DMS53 treated with DMSO at 0.1 percent for 48 hours (cell line): ENCODE measurements at regions not wholly inside any gene's neighbourhood (a gene's known extent, or its start where the extent isn't known, plus 50 kb on each side); places are given as distances from the start of the nearest gene placed in this dataset.

Source experiments
- DNase-seq: peaks from one replicate; lab custom pipeline; 2025; ENCODE audit not compliant: unreplicated experiment; lab: John Stamatoyannopoulos, UW

GRCh38 chr6:105482227-105482844 is 79.5 kb upstream of the PREP start:
- DNase-seq, result no peak

- DNase-seq, result no peak
These were observed 74.1 kb upstream of the PREP start for GRCh38 chr6:105476978-105477377.

- no peak for DNase-seq
These were observed 71.4 kb upstream of the PREP start for GRCh38 chr6:105474234-105474633.

GRCh38 chr6:105469946-105470345 is 67.1 kb upstream of the PREP start:
- DNase-seq, result no peak

- no peak for DNase-seq
These were observed 66.0 kb upstream of the PREP start for GRCh38 chr6:105468850-105469249.

GRCh38 chr6:105460860-105461259 is 58.0 kb upstream of the PREP start:
- no peak for DNase-seq

- no peak for DNase-seq
These were observed 57.0 kb upstream of the PREP start for GRCh38 chr6:105459864-105460263.

GRCh38 chr6:105459049-105459448 is 56.2 kb upstream of the PREP start:
- no peak for DNase-seq

GRCh38 chr6:105458551-105458950 is 55.7 kb upstream of the PREP start:
- no peak for DNase-seq

GRCh38 chr6:105458084-105458483 is 55.2 kb upstream of the PREP start:
- no peak for DNase-seq

- no peak for DNase-seq
These were observed 51.1 kb upstream of the PREP start for GRCh38 chr6:105453968-105454367.

- no peak for DNase-seq
These were observed 50.3 kb upstream of the PREP start for GRCh38 chr6:105452924-105453756.
